ENCODE measurements at regions not wholly inside any gene's neighbourhood (a gene's known extent, or its start where the extent isn't known, plus 50 kb on each side); places are given as distances from the start of the nearest gene placed in this dataset.
A peak's percentile ranks its signal among the peaks of the same experiment; 100 is the strongest.
"Not testable (repeated sequence)": the region's sequence is repeated elsewhere in the genome, so short reads cannot be mapped to it uniquely, and the experiment has no call there.

DNA sequence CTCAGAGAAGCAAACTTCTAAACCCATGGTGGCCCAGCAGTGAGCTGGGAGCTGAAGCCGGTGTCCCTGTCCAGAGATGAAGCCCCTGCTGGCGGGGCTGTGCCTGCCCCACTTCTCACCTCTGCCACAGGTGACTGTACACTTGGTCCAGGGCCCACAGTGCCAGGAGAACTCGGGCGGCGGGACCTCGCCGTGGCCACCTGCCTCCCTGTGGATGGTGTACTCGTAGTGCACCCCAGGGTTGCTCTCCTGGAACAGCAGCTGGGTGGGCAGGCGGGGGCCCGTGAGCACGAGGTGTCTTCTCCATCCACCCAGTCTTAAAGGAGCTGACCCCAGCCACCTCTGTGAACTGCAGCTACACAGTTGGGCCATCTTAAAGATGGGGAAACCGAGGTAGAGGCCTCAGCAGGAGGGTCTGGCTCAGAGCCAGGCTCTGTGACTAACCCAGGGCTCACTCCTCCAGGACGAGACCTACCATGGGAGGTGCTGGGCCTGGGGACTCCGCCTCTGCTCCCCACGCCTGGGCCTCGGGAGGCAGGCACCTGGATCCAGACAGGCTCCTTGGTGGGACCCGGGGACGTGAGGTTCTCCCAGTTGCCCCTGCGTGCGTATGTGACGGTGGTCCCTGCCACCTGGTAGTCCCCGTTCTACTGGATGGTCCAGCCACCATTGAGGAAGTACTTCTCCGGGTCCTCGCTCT lies 113.1 kb upstream of the AKAP13 start:
- not testable (repeated sequence) for DNase-seq

DNA sequence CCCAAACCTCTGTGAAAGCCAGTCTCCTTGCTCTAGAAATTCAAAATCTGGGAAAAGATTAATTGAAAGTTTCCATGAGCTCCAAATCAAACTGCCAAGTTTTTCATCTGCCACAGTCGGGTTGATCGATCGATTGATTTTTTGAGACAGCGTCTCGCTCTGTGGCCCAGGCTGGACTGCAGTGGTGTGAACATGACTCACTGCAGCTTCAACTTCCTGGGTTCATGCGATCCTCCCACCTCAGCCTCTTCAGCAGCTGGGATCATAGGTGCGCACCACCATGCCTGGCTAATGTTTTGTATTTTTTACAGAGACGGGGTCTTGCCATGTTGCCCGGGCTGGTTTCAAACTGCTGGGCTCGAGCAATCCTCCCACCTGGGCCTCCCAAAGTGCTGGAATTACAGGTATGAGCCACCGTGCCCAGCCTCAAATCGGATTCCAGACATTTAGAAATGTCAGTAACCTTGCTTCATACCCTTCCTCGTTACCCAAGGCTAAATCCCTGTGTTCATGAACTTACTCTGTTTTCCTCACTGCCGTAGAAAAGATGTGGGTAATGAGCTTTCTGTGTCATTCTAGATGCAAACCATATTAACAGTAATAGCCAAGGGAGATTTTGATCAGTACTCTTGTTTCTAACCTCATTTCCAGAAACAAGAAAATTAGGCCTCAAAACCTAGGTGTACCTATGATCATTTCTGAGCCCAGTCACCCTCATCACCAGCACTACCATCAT lies 105.9 kb upstream of the AKAP13 start:
- DNase-seq, result no peak

DNA sequence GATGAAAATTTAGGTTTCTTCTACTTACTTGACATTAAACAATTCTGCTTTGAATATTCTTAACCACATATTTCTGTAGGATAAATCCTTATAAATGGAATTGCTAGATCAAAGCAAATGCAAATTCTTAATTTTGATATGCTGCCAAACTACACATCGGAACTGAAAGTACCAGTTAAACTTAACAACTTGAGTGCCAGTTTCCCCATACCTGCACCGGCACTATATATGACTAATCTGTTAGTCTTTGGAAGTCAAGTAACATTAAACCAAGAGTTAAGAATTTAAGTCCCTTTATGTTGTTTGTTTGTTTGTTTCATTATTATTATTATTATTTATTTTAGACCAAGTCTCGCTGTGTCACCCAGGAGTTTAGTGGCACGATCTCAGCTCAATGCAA lies 103.9 kb upstream of the AKAP13 start:
- DNase-seq, result no peak

DNA sequence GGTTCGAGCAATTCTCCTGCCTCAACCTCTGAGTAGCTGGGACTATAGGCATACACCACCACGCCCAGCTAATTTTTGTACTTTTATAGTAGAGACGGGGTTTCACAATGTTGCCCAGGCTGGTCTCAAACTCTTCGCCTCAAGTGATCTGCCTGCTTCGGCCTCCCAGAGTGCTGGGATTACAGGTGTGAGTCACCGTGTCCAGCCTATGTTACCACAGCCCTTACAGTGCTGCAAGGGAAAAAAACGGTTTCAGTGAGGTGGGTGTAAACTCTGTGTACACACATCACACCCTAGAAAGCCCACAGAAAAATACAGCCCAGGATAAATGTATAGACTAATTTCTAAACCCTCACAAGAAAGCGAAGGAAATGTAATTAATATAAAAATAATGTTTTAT lies 103.5 kb upstream of the AKAP13 start:
- DNase-seq, result no peak

DNA sequence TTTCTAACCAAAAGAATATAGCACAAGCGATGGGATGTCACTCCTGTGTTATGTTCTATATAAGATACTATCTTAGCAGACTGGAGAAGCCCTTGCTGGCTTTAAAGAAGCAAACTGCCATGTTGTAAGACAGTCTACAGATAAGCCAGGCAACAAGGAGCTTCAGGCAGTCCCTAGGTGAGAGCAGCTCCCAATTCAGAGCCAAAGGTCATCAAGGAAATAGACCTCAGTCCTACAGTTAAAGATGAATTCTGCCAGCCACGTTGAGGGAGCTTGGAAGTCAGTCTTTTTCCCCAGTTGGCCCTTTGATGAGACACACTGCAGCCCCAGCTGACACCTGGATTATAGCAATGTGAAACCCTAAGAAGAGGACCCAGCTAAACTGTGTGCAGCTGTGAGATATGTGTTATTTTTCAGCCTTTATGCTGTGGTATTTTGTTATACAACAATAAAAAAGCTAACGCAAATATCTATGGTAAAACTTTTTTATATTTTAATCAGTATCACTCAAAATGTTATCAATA lies 102.5 kb upstream of the AKAP13 start:
- no peak for DNase-seq

DNA sequence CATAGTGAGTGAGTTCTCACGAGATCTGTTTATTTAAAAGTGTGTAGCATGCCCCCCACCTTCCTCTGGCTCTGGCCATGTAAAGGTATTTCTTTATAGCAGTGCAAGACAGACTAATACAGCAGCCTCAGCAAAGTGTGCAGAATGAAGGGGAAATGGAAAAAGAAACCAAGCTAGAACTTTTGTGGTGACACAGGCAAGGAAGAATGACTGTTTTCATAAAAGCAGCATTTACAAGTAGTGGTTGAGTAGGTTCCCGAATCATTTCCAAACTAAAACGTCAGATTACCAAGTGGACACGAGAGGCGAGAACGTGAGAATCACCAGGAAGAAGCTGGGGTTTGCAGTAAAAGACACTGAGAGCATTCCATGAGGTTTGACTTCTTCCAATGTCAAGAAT lies 100.2 kb upstream of the AKAP13 start:
- DNase-seq, result no peak

DNA sequence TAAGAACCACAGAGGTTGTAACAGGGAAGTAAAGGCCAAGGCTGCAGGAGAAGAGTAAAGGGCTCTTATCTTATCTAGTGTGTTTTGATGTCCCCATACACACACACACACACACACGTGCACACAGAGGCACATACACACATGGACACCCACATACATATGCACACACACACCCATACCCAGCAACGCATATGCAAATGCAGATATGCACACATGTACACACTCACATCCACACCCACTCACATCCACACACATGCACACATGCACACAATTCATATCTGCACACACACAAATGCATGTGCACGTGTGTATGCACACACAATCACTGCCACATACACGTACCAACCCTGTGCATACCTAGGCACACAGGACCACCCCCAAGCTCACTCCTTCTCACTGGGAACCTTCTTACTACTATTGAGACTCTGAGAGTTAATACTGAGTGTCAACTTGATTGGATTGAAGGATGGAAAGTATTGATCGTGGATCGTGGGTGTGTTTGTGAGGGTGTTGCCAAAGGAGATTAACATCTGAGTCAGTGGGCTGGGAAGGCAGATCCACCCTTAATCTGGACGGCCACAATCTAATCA lies 99.0 kb upstream of the AKAP13 start:
- no peak for DNase-seq

DNA sequence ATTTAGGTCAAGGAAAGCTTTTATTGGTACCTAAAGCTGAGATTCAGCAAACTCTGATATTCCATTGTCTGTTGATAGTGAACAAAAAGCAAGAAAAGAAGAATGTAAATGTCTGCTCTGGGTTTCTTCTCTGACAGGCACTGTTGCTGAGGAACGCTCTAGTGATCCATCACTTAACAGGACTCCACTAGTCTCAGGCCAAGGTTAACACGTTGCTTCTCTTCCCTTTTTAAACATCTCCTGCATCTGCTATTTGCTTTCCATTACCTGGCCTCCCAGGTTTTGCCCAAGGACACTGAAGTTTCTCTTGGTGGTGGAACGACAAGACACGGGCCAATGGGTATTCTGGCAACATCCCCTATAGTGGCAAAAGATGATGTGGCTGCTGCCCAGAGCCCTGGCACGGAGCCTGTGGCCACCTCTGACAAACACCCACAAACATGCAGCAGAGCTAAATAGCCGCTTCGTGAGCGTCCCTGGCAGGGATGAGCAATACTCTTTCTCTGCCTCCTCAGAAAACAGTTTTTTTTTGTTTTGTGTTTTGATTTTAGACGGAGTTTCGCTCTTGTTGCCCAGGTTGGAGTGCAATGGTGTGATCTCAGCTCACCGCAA lies 97.8 kb upstream of the AKAP13 start:
- no peak for DNase-seq

DNA sequence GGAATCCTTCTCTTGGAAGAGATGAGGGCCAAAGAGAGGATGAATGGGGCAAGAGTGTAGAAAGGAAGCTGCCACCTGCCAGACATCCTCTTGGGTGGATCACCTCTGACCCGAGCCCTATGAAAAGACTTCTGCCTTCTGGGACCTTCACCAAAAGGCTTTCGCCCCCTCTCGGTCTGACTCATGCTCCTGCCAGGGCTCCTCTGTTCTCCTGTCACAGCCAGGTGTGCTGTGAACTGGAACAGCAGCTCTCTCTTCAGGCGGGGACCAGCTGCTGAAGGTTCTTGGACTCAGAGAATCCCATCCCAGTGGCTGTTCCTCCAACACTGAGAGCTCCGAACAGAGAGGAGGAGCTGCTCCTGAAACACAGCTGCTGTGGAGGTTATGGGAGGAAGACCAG lies 96.6 kb upstream of the AKAP13 start:
- DNase-seq, result not testable (repeated sequence)

DNA sequence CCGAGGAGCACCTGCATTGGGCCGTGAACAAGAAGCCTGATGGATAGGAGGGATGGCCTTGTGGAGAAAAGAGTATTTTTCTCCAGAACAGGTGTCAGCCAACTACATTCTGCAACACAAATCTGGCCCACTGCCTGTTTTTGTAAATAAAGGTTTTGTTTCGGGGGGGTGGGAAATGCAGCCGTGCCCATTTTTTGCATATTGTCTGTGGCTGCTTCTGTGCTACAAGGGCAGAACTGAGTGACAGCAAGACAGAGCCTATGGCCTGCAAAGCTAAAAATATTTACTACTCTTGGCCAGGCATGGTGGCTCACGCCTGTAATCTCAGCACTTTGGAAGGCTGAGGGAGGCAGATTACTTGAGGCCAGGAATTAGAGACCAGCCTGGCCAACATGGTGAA lies 95.9 kb upstream of the AKAP13 start:
- DNase-seq, result no peak

DNA sequence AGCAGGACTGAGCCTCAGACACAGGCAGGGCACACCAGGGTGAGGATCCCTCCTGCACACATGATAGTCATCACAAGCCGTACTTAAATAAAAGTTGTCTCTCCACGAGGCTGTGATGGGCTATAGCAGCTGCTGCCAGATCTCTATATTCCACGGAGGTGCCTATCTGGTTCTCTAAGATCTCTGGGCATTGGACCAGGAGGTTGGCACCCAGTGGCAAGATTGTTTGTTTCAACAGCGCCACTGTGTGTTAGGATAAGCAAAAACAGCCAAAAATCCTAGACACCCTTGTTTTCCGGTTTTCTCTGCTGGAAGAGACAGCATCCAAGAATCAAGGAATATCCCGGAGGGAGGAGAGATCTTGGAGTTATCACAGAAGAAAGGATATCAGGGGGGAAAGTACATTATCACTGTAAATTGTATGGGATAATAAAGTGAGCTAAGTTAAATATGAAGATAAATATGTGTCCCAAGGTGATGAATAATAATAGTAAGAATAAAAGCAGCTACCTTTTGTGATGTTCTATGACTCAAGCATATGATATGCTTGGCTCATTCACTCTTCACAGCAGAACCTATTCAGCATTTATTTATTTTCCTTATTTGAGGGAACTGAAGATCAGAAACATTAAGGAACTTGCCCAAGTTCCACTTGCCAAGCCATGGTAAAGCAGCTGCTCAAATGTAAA lies 90.6 kb upstream of the AKAP13 start:
- DNase-seq, result no peak

DNA sequence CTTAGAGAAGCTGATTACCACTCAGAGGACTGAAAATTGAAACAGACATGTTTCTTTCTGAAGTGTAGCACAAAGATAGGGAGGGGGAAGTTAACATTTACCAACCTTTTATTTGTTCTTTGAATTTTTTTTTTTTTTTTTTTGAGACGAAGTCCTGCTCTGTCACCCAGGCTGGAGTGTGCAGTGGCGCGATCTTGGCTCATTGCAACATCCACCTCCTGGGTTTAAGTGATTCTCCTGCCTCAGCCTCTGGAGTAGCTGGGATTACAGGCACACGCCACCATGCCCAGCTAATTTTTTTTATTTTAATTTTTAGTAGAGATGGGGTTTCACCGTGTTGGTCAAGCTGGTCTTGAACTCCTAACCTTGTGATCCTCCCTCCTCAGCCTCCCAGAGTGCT lies 87.8 kb upstream of the AKAP13 start:
- not testable (repeated sequence) for DNase-seq

DNA sequence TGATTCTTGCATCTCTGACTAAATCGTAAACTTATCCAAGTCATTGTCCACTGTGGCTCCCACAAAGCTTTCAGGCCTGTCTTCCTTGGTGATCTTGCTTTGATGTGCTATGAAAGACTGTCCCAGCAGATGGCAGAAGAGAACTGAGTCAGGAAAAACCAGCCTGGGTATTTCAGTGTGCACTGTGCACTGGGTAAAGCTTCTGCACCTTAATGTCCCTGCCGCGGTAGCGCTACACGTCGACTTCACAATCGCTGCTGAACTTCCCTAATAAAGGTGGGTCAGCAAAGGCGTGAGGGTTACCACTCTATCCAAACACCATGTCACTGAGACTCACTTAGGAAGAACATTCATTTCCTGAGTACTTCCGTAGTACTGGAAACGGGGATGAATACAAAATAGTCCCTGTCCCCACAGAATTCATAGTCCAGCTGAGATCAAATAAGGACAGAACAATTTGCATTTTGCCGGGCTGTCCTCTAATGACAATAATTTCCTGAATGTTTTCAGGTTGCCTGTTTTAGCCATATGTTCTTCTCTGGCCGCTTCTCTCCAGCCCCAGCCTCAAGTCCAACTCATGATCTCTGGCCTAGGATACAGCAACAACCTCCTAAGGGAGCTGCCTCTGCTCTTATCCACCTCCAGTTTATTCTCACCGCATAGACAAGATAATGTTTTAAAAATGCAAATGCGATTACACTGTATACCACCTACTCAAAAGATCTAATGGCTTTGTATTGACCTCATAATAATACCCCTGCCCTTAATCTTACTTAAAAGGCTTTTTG lies 83.6 kb upstream of the AKAP13 start:
- peak; percentile 6 to 51 for DNase-seq

DNA sequence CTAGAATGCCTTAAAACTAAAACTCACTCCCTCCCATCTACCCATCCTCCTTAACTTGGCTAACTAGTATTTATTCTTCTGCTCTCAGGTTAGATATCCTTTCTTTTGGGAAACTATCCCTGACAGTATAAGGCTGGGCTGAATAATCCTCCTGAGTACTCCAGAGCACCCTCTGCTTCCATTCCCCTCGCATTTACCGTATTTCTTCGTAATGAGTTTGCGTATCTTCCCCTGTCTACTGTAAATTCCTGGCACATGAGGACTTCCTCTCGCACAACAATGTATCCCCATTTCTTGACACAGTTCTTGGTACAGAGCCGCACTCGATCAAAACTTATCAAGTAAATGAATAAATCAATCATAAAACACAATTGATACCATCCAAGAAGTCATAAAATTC lies 82.9 kb upstream of the AKAP13 start:
- no peak for DNase-seq

DNA sequence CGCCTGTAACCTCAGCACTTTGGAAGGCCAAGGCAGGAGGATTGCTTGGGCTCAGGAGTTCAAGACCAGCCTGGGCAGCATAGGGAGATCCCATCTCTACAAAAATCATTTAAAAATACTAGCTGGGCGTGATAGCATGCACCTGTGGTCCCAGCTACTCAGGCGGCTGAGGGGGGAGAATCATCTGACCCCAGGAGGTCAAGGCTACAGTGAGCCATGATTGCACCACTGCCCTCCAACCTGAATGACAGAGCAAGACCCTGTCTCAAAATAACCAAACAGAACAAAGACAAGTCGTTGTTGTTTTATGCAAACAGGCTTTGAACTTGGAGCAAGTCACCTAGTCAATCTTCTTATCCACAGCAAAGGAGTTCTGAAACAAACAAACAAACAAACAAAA lies 82.0 kb upstream of the AKAP13 start:
- no peak for DNase-seq

DNA sequence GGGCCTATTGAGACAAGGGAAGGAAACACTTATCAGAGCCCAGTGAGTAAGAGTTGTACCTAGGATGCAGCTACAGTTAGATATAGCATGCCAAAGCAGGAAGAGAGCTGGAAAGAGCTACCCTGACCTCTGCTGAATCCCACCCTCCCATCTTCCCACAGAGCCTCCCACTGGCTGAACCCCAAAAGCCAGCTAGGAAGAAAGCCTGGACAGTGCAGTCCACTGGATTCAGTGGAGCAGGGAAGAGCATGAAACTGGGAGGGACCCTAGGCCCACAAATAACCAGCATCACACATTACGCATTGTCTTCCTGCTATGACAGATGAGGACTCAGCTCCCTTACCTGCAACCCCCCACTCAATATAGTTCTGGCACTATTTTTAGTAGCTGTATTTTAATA lies 81.5 kb upstream of the AKAP13 start:
- no peak for DNase-seq

DNA sequence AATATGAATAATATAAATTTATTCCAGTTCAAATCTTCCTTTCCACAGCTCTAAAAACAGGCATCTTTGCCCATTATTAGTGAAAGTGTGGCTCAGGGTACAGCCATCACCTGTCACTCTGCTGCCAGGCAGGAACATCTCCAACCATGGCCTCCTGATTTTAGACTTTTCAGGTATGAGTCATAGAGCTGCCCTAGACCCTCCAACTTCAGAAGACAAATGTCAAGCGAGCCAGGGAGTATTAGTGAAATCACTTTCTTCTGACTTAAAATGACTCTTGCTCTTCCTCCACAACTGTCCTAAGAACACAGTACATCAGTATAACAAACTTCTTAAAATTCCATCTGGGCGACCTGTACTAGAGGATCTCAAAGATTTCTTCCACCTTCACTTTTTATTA lies 78.1 kb upstream of the AKAP13 start:
- no peak for DNase-seq

DNA sequence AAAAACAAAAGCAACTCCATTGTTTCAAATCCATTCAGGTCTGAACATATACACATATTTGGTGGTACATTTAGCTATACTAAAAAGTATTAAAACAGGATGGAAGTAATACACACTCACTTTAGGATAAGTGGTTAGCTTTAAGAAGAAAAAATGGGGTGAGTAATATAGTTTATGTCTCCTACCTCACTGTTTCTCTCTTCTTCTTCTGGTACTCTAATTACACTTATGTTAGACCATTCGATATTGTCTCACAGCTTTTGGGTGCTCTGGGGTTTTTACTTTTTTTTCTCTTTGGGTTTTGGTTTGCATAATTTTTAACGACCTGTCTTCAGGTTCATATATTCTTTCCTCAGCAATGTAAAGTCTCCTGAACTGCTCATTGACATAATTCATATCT lies 75.4 kb upstream of the AKAP13 start:
- no peak for DNase-seq

DNA sequence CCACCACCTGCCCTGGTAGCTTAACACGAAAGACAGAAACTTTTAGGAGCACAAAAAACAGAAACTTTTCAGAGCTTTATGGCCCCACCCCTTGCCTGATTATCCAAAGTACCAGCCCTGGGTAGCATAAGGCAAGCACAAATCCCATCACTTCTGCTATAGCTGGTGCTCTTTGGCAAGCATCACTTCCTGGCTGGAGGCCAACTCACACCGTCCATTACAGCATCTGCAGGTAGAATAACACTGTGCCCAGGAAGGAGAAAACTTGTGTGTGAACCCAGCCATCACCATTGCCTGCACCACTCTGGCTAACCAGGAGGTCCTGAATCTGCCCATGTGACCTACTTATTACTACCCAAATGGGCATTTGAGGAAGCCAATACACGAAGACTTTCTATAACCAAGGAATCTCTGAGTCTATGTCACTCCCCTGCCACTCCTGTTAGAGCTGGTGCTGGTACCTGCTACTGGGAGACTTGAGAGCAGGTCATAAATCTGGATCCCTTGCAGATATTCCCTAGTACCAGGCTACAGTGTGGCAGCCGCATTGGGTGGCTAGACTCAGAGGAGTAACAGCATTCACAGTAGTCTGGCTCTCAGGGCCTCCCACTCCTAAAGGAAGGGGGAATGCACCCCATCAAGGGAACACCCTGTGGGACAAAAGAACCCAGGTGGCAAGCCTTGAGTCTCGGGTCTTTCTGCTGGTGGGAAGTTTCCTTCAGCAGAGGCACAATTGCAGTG lies 73.3 kb upstream of the AKAP13 start:
- no peak for DNase-seq

DNA sequence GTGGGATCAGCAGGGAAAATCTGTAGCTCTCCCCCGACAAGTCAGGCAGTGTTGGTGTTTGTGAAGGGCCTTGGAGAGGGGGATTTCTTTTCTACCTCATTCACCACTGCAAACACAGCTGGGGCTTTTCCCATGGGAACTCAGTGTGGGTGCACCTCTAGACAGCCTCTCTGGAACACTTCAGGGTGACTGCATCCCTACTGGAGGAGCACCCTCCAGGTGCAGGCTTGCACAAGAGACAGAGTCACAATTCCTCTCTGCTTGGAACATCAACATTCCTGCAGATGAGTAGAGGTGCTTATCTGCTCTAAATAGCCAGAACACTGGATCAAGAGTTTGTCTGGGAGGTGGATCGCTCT lies 72.7 kb upstream of the AKAP13 start:
- DNase-seq, result no peak

DNA sequence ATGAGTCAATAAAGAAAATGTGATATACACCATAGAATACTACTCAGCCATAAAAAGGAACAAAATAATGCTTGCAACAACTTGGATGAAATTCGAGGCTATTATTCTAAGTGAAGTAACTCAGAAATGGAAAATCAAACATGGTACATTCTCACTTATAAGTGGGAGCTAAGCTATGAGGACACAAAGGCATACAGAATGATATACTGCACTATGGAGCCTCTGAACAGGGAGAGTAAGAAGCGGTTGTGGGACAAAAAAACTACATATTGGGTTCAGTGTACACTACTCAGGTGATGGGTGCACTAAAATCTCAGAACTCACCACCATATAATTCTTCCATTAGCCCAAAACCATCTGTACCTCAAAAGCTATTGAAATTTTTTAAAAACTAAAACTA lies 68.8 kb upstream of the AKAP13 start:
- no peak for DNase-seq

DNA sequence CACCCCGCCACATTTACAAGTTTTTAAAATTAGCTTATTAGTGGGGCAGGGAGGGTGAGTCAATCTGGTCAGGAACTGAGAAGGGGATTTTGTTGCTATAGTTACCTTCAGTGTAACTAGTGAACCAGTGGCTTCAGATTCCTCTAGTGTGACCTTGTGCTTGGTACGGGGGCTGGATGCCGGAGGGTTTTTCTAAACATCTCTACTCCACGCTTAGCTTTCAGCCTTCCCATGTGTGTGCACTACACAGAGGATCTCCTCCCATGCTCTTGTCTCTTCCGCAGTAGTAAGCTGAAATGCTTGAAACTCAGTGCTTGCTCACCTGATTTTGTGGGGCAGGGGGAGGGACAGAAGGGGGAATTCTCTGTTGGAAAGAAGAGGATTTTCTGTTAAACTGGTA lies 67.9 kb upstream of the AKAP13 start:
- no peak for DNase-seq
